ENCODE measurements at regions not wholly inside any gene's neighbourhood (a gene's known extent, or its start where the extent isn't known, plus 50 kb on each side); places are given as distances from the start of the nearest gene placed in this dataset.

GRCh38 chr12:46956451-46957035, 122.9 kb upstream of the PCED1B start:
- Histone ChIP-seq H3K27ac (ENCODE audit: insufficient read depth, low read depth, low read length) (no peak overlapping the region), H4K20me1 (replicated peaks; ENCODE audit: control insufficient read depth, extremely low read depth, insufficient read depth, low read length) (no peaks in the 10 kb centered on the region), H3K9ac (replicated peaks; ENCODE audit: extremely low read depth, insufficient read depth, low read length) (no peak overlapping the region), H3K4me3 (replicated peaks in 1 of 3; ENCODE audit: insufficient read depth in 1 of 3, low read depth in 1 of 3, low read length in 3 of 3) (no peak overlapping the region), H3K9me3 (replicated peaks; ENCODE audit: control insufficient read depth, insufficient read depth, low read length) (no peaks in the 10 kb centered on the region), H3K4me2 (ENCODE audit: insufficient read depth, low read length) (no peak overlapping the region), H3K36me3 (ENCODE audit: control insufficient read depth in 2 of 2, extremely low read depth in 1 of 2, insufficient read depth in 2 of 2, low read length in 2 of 2) (no peaks in the 10 kb centered on the region), H3K9me1 (replicated peaks; ENCODE audit: control insufficient read depth, extremely low read depth, insufficient read depth, low read length) (no peaks in the 10 kb centered on the region), H3K4me1 (ENCODE audit: control insufficient read depth, extremely low read depth, insufficient read depth, low read length) (peaks cover 7% of the 10 kb centered on the region), H3K27me3 (ENCODE audit: control insufficient read depth in 2 of 2, insufficient read depth in 2 of 2, low read length in 2 of 2) (peaks cover 0 to 4% of the 10 kb centered on the region in 2 experiments), H2AFZ (ENCODE audit: low read depth, low read length) (no peak overlapping the region), H3K79me2 (ENCODE audit: control insufficient read depth, insufficient read depth, low read length) (no peaks in the 10 kb centered on the region)
- ChIA-PET POLR2A (no interaction called here), CTCF (interaction anchor here (1.3 kb wide), 1 partner anchor 8 kb away, joined by 3 read pairs; no protein-coding TSS in a partner anchor)
- no TSS peak for BruUV-seq (replicated peaks)
- dilution Hi-C loops (cut with MboI; ENCODE audit: extremely low pct_ligation_motif_present, low sequenced_read_pairs) (no loop called here), intact Hi-C loops (cut with micrococcal nuclease) (no loop called here)
- DNase-seq (ENCODE audit: low read depth, low spot score) = no peak
- TF ChIP-seq JUN (IDR thresholded peaks at IDR 0.05; ENCODE audit: borderline replicate concordance, insufficient read depth, insufficient read length, low read depth) (no peak), MYC (IDR thresholded peaks at IDR 0.05; ENCODE audit: low read depth, low read length) (no peak), POLR2A (IDR thresholded peaks at IDR 0.05; ENCODE audit: low read depth, low read length) (no peak), POLR2AphosphoS5 (IDR thresholded peaks at IDR 0.05; ENCODE audit: insufficient read depth, low read depth, low read length) (no peak), EZH2 (IDR thresholded peaks at IDR 0.05; ENCODE audit: borderline replicate concordance, low read depth, low read length, severe bottlenecking) (no peak), FOS (IDR thresholded peaks at IDR 0.05; ENCODE audit: borderline replicate concordance, insufficient read depth, low read length) (no peak), CTCF (IDR thresholded peaks at IDR 0.05; ENCODE audit: extremely low read depth in 1 of 2, insufficient read depth in 1 of 2, low read depth in 1 of 2, low read length in 2 of 2) (no peak), GATA2 (IDR thresholded peaks at IDR 0.05; ENCODE audit: insufficient read depth, insufficient read length, low read depth, low read length) (no peak)
- TF ChIP-seq, protein P1, sequence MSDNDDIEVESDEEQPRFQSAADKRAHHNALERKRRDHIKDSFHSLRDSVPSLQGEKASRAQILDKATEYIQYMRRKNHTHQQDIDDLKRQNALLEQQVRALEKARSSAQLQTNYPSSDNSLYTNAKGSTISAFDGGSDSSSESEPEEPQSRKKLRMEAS (IDR thresholded peaks at IDR 0.05; ENCODE audit: insufficient read depth, insufficient read length) = no peak
- FAIRE-seq = no peak

Measured in endothelial cell of umbilical vein (primary cell).